ENCODE measurements at regions not wholly inside any gene's neighbourhood (a gene's known extent, or its start where the extent isn't known, plus 50 kb on each side); places are given as distances from the start of the nearest gene placed in this dataset.

GRCh38 chr7:34240417-34240816, 335.1 kb downstream of the BMPER start:
- Histone ChIP-seq H3K23me2 (ENCODE audit: low read depth, low read length) (no peaks in the 10 kb centered on the region), H3K4me1 (replicated peaks in 1 of 4; ENCODE audit: control insufficient read depth in 3 of 4, insufficient read depth in 4 of 4, low read length in 3 of 4) (no peaks in the 10 kb centered on the region), H4K91ac (replicated peaks; ENCODE audit: insufficient read length, low read length) (no peak overlapping the region), H2AFZ (ENCODE audit: low read length) (no peak overlapping the region), H2BK20ac (ENCODE audit: low read length) (no peak overlapping the region), H3K4me2 (ENCODE audit: insufficient read depth in 1 of 2, low read depth in 2 of 2, low read length in 2 of 2) (no peak overlapping the region), H2BK120ac (replicated peaks; ENCODE audit: low read depth, low read length) (no peak overlapping the region), H3K23ac (ENCODE audit: insufficient read length) (no peak overlapping the region), H2AK5ac (ENCODE audit: low read depth, low read length) (no peak overlapping the region), H3K18ac (ENCODE audit: extremely low read depth, low read length) (no peak overlapping the region), H3K4ac (replicated peaks; ENCODE audit: insufficient read length, low read depth, low read length) (no peak overlapping the region), H2BK15ac (ENCODE audit: low read length) (no peak overlapping the region), H2BK12ac (ENCODE audit: low read depth, low read length) (no peak overlapping the region), H3K4me3 (ENCODE audit: extremely low read depth in 1 of 4, insufficient read depth in 2 of 4, low read depth in 3 of 4, low read length in 4 of 4) (no peak overlapping the region), H2BK5ac (ENCODE audit: low read depth, low read length) (no peak overlapping the region), H4K5ac (ENCODE audit: insufficient read length, low read depth, low read length) (no peak overlapping the region), H3K27me3 (replicated peaks in 1 of 4; ENCODE audit: control insufficient read depth in 3 of 4, extremely low read depth in 1 of 4, insufficient read depth in 3 of 4, low read length in 3 of 4) (no peaks in the 10 kb centered on the region), H3K56ac (replicated peaks; ENCODE audit: insufficient read length, low read depth, low read length) (no peak overlapping the region), H3K14ac (ENCODE audit: insufficient read length) (no peak overlapping the region), H3K9me3 (ENCODE audit: insufficient read depth in 2 of 2, low read depth in 1 of 2, low read length in 1 of 2) (no peaks in the 10 kb centered on the region), H4K8ac (ENCODE audit: extremely low read depth, insufficient read depth, low read length) (no peak overlapping the region), H3K79me2 (ENCODE audit: control insufficient read depth in 1 of 2, insufficient read depth in 2 of 2, low read length in 2 of 2) (no peaks in the 10 kb centered on the region), H4K20me1 (replicated peaks in 1 of 2; ENCODE audit: control insufficient read depth in 1 of 2, insufficient read depth in 2 of 2, low read length in 2 of 2) (no peaks in the 10 kb centered on the region), H3K27ac (ENCODE audit: low read depth, low read length) (no peak overlapping the region), H3K79me1 (ENCODE audit: low read depth, low read length) (no peaks in the 10 kb centered on the region), H3K36me3 (ENCODE audit: control insufficient read depth in 2 of 4, insufficient read depth in 4 of 4, low read length in 3 of 4) (no peaks in the 10 kb centered on the region), H3K9ac (replicated peaks in 1 of 4; ENCODE audit: extremely low read depth in 1 of 4, low read depth in 3 of 4, low read length in 3 of 4) (no peak overlapping the region)
- DNase-seq (ENCODE audit: low read depth in 1 of 2, low spot score in 2 of 2) (no peak), FAIRE-seq (no peak)
- 91% methylated on average over 4 of the region's 4 CpGs; no CpG with 5 or more reads in 1 of the 2 experiments for WGBS, 2 experiments (ENCODE audit: extremely low coverage in 1 of 2, insufficient coverage in 1 of 2, insufficient read length in 1 of 2, insufficient replicate concordance in 2 of 2, low coverage in 1 of 2, low lambda C conversion rate in 2 of 2, missing lambda C conversion rate in 1 of 2)
- POLR2A ChIA-PET (ENCODE audit: partially characterized antibody): interaction anchor here (1.1 kb wide), 1 partner anchor 9 kb away, joined by 3 read pairs; no protein-coding TSS in a partner anchor
- CTCF ChIA-PET (ENCODE audit: partially characterized antibody): interaction anchor here (1.4 kb wide), 1 partner anchor 10 kb away, joined by 3 read pairs; no protein-coding TSS in a partner anchor
- TF ChIP-seq POLR2AphosphoS5 (IDR thresholded peaks at IDR 0.05; ENCODE audit: low read depth, low read length) (no peak), CBX5 (IDR thresholded peaks at IDR 0.05; ENCODE audit: low read depth, low read length) (no peak), CHD1 (IDR thresholded peaks at IDR 0.05; ENCODE audit: low read depth, low read length) (no peak), MAFK (IDR thresholded peaks at IDR 0.05; ENCODE audit: low read depth, low read length) (no peak), SIX5 (IDR thresholded peaks at IDR 0.05; ENCODE audit: low read depth, low read length) (no peak), PHF8 (conservative IDR thresholded peaks at IDR 0.05; ENCODE audit: low read depth, low read length) (no peak), KDM4A (IDR thresholded peaks at IDR 0.05; ENCODE audit: low read depth, low read length, severe bottlenecking) (no peak), TAF1 (IDR thresholded peaks at IDR 0.05; ENCODE audit: low read depth, low read length) (no peak), SP4 (IDR thresholded peaks at IDR 0.05; ENCODE audit: low read length) (no peak), JUND (IDR thresholded peaks at IDR 0.05; ENCODE audit: low read length) (no peak), KDM5A (IDR thresholded peaks at IDR 0.05; ENCODE audit: low read length) (no peak), TAF7 (optimal IDR thresholded peaks at IDR 0.05; ENCODE audit: borderline replicate concordance, low read depth, low read length) (no peak), SAP30 (IDR thresholded peaks at IDR 0.05; ENCODE audit: insufficient read depth, insufficient replicate concordance, low read length) (no peak), KDM1A (IDR thresholded peaks at IDR 0.05; ENCODE audit: borderline replicate concordance, low read length) (no peak), CREB1 (IDR thresholded peaks at IDR 0.05) (no peak), TBP (IDR thresholded peaks at IDR 0.05; ENCODE audit: low read depth, low read length) (no peak), NANOG (IDR thresholded peaks at IDR 0.05; ENCODE audit: insufficient read depth, low read depth, low read length, poor library complexity, severe bottlenecking) (no peak)

All from H1 (cell line).